ENCODE measurements at regions not wholly inside any gene's neighbourhood (a gene's known extent, or its start where the extent isn't known, plus 50 kb on each side); places are given as distances from the start of the nearest gene placed in this dataset.
A peak's percentile ranks its signal among the peaks of the same experiment; 100 is the strongest.

DNA sequence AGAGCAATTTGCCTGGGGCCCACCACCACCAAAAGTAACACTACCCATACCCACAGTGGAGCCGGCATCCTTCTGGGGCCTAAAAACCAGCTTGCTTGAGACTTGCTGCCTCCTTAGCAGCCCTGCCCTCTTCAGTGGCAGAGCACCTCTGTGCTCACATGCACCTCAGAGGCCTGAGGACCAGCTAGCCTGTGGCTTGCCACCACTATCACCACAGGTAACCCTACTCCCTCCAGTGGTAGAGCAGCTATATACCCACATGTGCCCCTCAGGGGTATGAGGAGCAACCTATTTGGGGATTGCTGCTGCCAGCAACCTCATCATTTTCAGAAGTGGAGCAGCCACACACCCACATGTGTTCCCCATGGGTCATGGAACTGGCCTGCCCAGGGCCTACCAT lies 111.4 kb upstream of the SPRY2 start:
- Histone ChIP-seq H2AFZ (ENCODE audit: control insufficient read depth, low read depth, low read length) (no peak overlapping the region), H3K9me3 (replicated peaks; ENCODE audit: control insufficient read depth, insufficient read depth, low read length) (no peaks in the 10 kb centered on the region), H3K4me1 (ENCODE audit: control insufficient read depth, insufficient read depth, low read length) (no peaks in the 10 kb centered on the region), H3K36me3 (ENCODE audit: control insufficient read depth in 2 of 2, insufficient read depth in 2 of 2, low read length in 1 of 2) (no peaks in the 10 kb centered on the region), H3K4me3 (no peak overlapping the region), H3K79me2 (ENCODE audit: control insufficient read depth, insufficient read depth, low read length) (no peaks in the 10 kb centered on the region), H3K4me2 (ENCODE audit: control insufficient read depth, insufficient read depth) (no peak overlapping the region), H3K27ac (ENCODE audit: control insufficient read depth, insufficient read depth) (no peak overlapping the region), H3K27me3 (replicated peaks in 1 of 2; ENCODE audit: control insufficient read depth in 2 of 2, insufficient read depth in 2 of 2, low read length in 1 of 2) (no peaks in the 10 kb centered on the region), H4K20me1 (ENCODE audit: control insufficient read depth, insufficient read depth) (no peaks in the 10 kb centered on the region), H3K9ac (ENCODE audit: control insufficient read depth, insufficient read depth, low read length) (no peak overlapping the region)
- intact Hi-C loops (cut with micrococcal nuclease; ENCODE audit: unreplicated experiment) (loop anchor here (10.0 kb wide), 1 partner anchor 637 kb away; no protein-coding TSS in a partner anchor), in situ Hi-C loops (cut with MboI) (no loop called here)
- ChIA-PET RAD21 (ENCODE audit: unreplicated experiment) (interaction anchor here (0.6 to 4.6 kb wide), 13 partner anchors 11 to 774 kb away, joined by 3 to 22 read pairs (median 5); partner anchors contain the start of gene SPRY2), SMC1A (ENCODE audit: uncharacterized antibody, unreplicated experiment) (interaction anchor here (0.8 to 34.7 kb wide), 11 partner anchors 8 to 422 kb away, joined by 3 to 707 read pairs (median 4); no protein-coding TSS in a partner anchor), CTCF (interaction anchor here (1.0 to 1.8 kb wide), 8 partner anchors 15 to 470 kb away, joined by 3 to 5 read pairs (median 4); no protein-coding TSS in a partner anchor), POLR2A (interaction anchor here (0.7 to 2.3 kb wide), 5 partner anchors 45 to 109 kb away, joined by 3 to 10 read pairs (median 3); no protein-coding TSS in a partner anchor)
- TF ChIP-seq KAT2A (conservative IDR thresholded peaks at IDR 0.05; ENCODE audit: control insufficient read depth, low read depth, low read length): no peak
- TF ChIP-seq IKZF1 (conservative IDR thresholded peaks at IDR 0.05): 0 out of 2 replicates have a peak, but pooled peaks have one; percentile 17
- ATAC-seq (peak; percentile 30), DNase-seq (ENCODE audit: low read depth, low spot score) (no peak), FAIRE-seq (no peak)
- WGBS (ENCODE audit: insufficient coverage, insufficient replicate concordance, low lambda C conversion rate, missing lambda C conversion rate): 0% methylated on average over 1 of the region's 1 CpG
- BruUV-seq (replicated peaks): no TSS peak

- H3K4me3 ChIP-seq: no peak overlapping the region
- H3K4me1 ChIP-seq (ENCODE audit: control insufficient read depth, insufficient read depth, low read length): no peaks in the 10 kb centered on the region
- intact Hi-C loops (cut with micrococcal nuclease; ENCODE audit: unreplicated experiment): loop anchor here (10.0 kb wide), 1 partner anchor 637 kb away; no protein-coding TSS in a partner anchor
- no peaks in the 10 kb centered on the region for H3K36me3 ChIP-seq (ENCODE audit: control insufficient read depth in 2 of 2, insufficient read depth in 2 of 2, low read length in 1 of 2)
- ATAC-seq (no peak), DNase-seq (ENCODE audit: low read depth, low spot score) (no peak), FAIRE-seq (no peak)
- ChIA-PET SMC1A (ENCODE audit: uncharacterized antibody, unreplicated experiment) (interaction anchor here (0.9 to 34.7 kb wide), 10 partner anchors 8 to 422 kb away, joined by 3 to 707 read pairs (median 4); no protein-coding TSS in a partner anchor), RAD21 (ENCODE audit: unreplicated experiment) (interaction anchor here (0.6 to 4.6 kb wide), 12 partner anchors 10 to 416 kb away, joined by 3 to 22 read pairs (median 4); partner anchors contain the start of gene SPRY2), CTCF (interaction anchor here (1.0 to 1.8 kb wide), 8 partner anchors 14 to 470 kb away, joined by 3 to 5 read pairs (median 4); no protein-coding TSS in a partner anchor), POLR2A (interaction anchor here (0.6 to 2.3 kb wide), 5 partner anchors 44 to 111 kb away, joined by 3 to 10 read pairs (median 3); partner anchors contain the start of gene SPRY2)
- no peaks in the 10 kb centered on the region for H4K20me1 ChIP-seq (ENCODE audit: control insufficient read depth, insufficient read depth)
- no peaks in the 10 kb centered on the region for H3K27me3 ChIP-seq (replicated peaks in 1 of 2; ENCODE audit: control insufficient read depth in 2 of 2, insufficient read depth in 2 of 2, low read length in 1 of 2)
- H3K27ac ChIP-seq (ENCODE audit: control insufficient read depth, insufficient read depth): no peak overlapping the region
- in situ Hi-C loops (cut with MboI): no loop called here
- WGBS (ENCODE audit: insufficient coverage, insufficient replicate concordance, low lambda C conversion rate, missing lambda C conversion rate): 0% methylated on average over 2 of the region's 2 CpGs
- H3K9me3 ChIP-seq (replicated peaks; ENCODE audit: control insufficient read depth, insufficient read depth, low read length): no peaks in the 10 kb centered on the region
- H3K9ac ChIP-seq (ENCODE audit: control insufficient read depth, insufficient read depth, low read length): no peak overlapping the region
- H2AFZ ChIP-seq (ENCODE audit: control insufficient read depth, low read depth, low read length): no peak overlapping the region
- H3K79me2 ChIP-seq (ENCODE audit: control insufficient read depth, insufficient read depth, low read length): no peaks in the 10 kb centered on the region
- H3K4me2 ChIP-seq (ENCODE audit: control insufficient read depth, insufficient read depth): no peak overlapping the region
- BruUV-seq (replicated peaks): no TSS peak
- TF ChIP-seq, protein P1, sequence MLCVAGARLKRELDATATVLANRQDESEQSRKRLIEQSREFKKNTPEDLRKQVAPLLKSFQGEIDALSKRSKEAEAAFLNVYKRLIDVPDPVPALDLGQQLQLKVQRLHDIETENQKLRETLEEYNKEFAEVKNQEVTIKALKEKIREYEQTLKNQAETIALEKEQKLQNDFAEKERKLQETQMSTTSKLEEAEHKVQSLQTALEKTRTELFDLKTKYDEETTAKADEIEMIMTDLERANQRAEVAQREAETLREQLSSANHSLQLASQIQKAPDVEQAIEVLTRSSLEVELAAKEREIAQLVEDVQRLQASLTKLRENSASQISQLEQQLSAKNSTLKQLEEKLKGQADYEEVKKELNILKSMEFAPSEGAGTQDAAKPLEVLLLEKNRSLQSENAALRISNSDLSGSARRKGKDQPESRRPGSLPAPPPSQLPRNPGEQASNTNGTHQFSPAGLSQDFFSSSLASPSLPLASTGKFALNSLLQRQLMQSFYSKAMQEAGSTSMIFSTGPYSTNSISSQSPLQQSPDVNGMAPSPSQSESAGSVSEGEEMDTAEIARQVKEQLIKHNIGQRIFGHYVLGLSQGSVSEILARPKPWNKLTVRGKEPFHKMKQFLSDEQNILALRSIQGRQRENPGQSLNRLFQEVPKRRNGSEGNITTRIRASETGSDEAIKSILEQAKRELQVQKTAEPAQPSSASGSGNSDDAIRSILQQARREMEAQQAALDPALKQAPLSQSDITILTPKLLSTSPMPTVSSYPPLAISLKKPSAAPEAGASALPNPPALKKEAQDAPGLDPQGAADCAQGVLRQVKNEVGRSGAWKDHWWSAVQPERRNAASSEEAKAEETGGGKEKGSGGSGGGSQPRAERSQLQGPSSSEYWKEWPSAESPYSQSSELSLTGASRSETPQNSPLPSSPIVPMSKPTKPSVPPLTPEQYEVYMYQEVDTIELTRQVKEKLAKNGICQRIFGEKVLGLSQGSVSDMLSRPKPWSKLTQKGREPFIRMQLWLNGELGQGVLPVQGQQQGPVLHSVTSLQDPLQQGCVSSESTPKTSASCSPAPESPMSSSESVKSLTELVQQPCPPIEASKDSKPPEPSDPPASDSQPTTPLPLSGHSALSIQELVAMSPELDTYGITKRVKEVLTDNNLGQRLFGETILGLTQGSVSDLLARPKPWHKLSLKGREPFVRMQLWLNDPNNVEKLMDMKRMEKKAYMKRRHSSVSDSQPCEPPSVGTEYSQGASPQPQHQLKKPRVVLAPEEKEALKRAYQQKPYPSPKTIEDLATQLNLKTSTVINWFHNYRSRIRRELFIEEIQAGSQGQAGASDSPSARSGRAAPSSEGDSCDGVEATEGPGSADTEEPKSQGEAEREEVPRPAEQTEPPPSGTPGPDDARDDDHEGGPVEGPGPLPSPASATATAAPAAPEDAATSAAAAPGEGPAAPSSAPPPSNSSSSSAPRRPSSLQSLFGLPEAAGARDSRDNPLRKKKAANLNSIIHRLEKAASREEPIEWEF (IDR thresholded peaks at IDR 0.05; ENCODE audit: insufficient replicate concordance, low read depth, low read length): no peak
- TF ChIP-seq EED (IDR thresholded peaks at IDR 0.05; ENCODE audit: low read depth) (no peak), DPF2 (IDR thresholded peaks at IDR 0.05) (no peak), ETV6 (conservative IDR thresholded peaks at IDR 0.05 in 1 of 2, IDR thresholded peaks at IDR 0.05 in 1 of 2; ENCODE audit: borderline replicate concordance in 1 of 2, low read depth in 1 of 2) (no peak), ZNF384 (IDR thresholded peaks at IDR 0.05; ENCODE audit: borderline replicate concordance, low read depth, low read length) (no peak), SPI1 (IDR thresholded peaks at IDR 0.05; ENCODE audit: borderline replicate concordance, insufficient read depth, low read depth, low read length) (no peak)
- TF ChIP-seq, protein P2, sequence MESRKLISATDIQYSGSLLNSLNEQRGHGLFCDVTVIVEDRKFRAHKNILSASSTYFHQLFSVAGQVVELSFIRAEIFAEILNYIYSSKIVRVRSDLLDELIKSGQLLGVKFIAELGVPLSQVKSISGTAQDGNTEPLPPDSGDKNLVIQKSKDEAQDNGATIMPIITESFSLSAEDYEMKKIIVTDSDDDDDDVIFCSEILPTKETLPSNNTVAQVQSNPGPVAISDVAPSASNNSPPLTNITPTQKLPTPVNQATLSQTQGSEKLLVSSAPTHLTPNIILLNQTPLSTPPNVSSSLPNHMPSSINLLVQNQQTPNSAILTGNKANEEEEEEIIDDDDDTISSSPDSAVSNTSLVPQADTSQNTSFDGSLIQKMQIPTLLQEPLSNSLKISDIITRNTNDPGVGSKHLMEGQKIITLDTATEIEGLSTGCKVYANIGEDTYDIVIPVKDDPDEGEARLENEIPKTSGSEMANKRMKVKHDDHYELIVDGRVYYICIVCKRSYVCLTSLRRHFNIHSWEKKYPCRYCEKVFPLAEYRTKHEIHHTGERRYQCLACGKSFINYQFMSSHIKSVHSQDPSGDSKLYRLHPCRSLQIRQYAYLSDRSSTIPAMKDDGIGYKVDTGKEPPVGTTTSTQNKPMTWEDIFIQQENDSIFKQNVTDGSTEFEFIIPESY (IDR thresholded peaks at IDR 0.05): no peak
These were observed 110.7 kb upstream of the SPRY2 start for GRCh38 chr13:80451641-80452040.

Measured in GM12878 (cell line).